ENCODE measurements at regions not wholly inside any gene's neighbourhood (a gene's known extent, or its start where the extent isn't known, plus 50 kb on each side); places are given as distances from the start of the nearest gene placed in this dataset.

DNA sequence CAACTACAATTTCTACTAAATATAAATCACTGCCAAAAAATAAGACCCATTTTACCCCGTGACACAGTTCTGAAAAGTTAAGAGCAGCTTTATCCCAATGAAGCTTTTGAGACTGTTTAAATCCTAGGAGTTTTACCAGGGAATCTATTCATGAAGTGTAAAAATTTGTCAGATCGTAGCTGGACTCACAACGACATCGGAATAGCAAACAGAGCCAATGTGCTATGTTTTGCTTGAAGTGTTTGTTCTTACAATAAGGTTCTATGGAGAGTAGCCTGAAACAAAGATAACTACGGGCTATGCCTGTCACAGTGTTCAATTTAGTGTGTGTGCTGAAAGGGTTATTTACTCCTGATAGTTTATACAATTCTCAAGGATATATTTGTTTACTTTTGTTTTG, 78.5 kb upstream of the L3MBTL4 start:
- Histone ChIP-seq H3K9me2 (replicated peaks; ENCODE audit: low read depth, low read length) (no peaks in the 10 kb centered on the region), H3F3A (ENCODE audit: low read depth) (no peaks in the 10 kb centered on the region), H3K4me3 (ENCODE audit: low read length, poor library complexity, severe bottlenecking) (no peak overlapping the region), H3K9me3 (ENCODE audit: insufficient read depth, low read depth, low read length) (no peaks in the 10 kb centered on the region), H3K4me1 (ENCODE audit: insufficient read depth, low read length, poor library complexity, severe bottlenecking) (no peaks in the 10 kb centered on the region), H3K79me2 (ENCODE audit: insufficient read depth, low read length) (no peaks in the 10 kb centered on the region), H3K9ac (ENCODE audit: low read depth, low read length, poor library complexity, severe bottlenecking) (no peak overlapping the region), H2AFZ (ENCODE audit: low read length) (no peak overlapping the region), H3K36me3 (ENCODE audit: insufficient read depth, low read length) (no peaks in the 10 kb centered on the region), H3K4me2 (ENCODE audit: low read depth, low read length, poor library complexity, severe bottlenecking) (no peak overlapping the region), H4K20me1 (ENCODE audit: insufficient read depth, low read length, poor library complexity, severe bottlenecking) (no peaks in the 10 kb centered on the region), H3K27me3 (ENCODE audit: insufficient read depth, low read length, poor library complexity, severe bottlenecking) (no peaks in the 10 kb centered on the region)
- TF ChIP-seq, protein P1, sequence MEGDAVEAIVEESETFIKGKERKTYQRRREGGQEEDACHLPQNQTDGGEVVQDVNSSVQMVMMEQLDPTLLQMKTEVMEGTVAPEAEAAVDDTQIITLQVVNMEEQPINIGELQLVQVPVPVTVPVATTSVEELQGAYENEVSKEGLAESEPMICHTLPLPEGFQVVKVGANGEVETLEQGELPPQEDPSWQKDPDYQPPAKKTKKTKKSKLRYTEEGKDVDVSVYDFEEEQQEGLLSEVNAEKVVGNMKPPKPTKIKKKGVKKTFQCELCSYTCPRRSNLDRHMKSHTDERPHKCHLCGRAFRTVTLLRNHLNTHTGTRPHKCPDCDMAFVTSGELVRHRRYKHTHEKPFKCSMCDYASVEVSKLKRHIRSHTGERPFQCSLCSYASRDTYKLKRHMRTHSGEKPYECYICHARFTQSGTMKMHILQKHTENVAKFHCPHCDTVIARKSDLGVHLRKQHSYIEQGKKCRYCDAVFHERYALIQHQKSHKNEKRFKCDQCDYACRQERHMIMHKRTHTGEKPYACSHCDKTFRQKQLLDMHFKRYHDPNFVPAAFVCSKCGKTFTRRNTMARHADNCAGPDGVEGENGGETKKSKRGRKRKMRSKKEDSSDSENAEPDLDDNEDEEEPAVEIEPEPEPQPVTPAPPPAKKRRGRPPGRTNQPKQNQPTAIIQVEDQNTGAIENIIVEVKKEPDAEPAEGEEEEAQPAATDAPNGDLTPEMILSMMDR (conservative IDR thresholded peaks at IDR 0.05; ENCODE audit: low read length): no peak
- TF ChIP-seq EZH2phosphoT487 (IDR thresholded peaks at IDR 0.05; ENCODE audit: borderline replicate concordance): no peak

DNA sequence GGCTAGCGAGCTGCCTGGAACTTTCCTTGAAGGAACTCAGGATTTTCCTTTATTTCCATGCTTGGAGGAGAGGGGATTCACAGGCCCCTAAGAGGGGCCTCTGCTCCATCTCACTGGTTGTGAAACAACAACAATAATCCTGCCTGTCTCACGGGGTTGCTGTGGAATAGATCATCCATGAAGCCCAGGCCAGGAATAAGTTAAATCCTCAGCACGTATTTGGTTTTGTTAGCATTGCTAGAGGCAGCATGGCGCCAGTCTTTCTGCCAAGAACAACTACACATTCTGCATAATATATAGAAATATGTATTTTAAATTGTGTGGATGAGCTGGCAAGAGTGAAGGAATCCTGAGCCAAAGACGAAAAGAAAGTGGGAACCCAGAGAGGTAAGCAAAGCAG, 80.8 kb upstream of the L3MBTL4 start:
- H3K9me3 ChIP-seq (ENCODE audit: insufficient read depth, low read depth, low read length): no peaks in the 10 kb centered on the region
- H2AFZ ChIP-seq (ENCODE audit: low read length): no peak overlapping the region
- H4K20me1 ChIP-seq (ENCODE audit: insufficient read depth, low read length, poor library complexity, severe bottlenecking): no peaks in the 10 kb centered on the region
- no peak overlapping the region for H3K4me2 ChIP-seq (ENCODE audit: low read depth, low read length, poor library complexity, severe bottlenecking)
- no peaks in the 10 kb centered on the region for H3K79me2 ChIP-seq (ENCODE audit: insufficient read depth, low read length)
- H3K36me3 ChIP-seq (ENCODE audit: insufficient read depth, low read length): no peaks in the 10 kb centered on the region
- H3K4me1 ChIP-seq (ENCODE audit: insufficient read depth, low read length, poor library complexity, severe bottlenecking): no peaks in the 10 kb centered on the region
- H3K9me2 ChIP-seq (replicated peaks; ENCODE audit: low read depth, low read length): no peaks in the 10 kb centered on the region
- H3K9ac ChIP-seq (ENCODE audit: low read depth, low read length, poor library complexity, severe bottlenecking): no peak overlapping the region
- no peaks in the 10 kb centered on the region for H3F3A ChIP-seq (ENCODE audit: low read depth)
- no peak for TF ChIP-seq EZH2phosphoT487 (IDR thresholded peaks at IDR 0.05; ENCODE audit: borderline replicate concordance)
- TF ChIP-seq, protein P1 (conservative IDR thresholded peaks at IDR 0.05; ENCODE audit: low read length): no peak
- no peak overlapping the region for H3K4me3 ChIP-seq (ENCODE audit: low read length, poor library complexity, severe bottlenecking)
- no peaks in the 10 kb centered on the region for H3K27me3 ChIP-seq (ENCODE audit: insufficient read depth, low read length, poor library complexity, severe bottlenecking)

DNA sequence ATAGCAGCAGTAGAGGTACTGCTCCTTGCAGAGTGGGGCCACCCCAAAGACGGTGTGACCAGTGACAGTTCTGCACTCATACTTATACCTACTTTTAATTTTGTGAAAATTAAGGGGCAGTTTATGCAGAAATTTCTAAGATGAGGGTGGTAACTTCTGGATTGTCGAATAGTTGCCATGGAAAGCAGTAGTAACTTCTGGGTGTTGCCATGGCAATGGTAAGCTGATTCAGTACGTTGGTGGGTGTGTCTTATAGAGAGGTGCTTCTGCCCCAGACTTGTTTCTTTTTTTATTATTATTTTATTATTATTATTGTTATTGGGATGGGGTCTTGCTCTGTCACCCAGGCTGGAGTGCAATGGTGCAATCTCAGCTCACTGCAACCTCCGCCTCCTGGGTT, 82.8 kb upstream of the L3MBTL4 start:
- Histone ChIP-seq H3F3A (ENCODE audit: low read depth) (no peaks in the 10 kb centered on the region), H3K4me3 (ENCODE audit: low read length, poor library complexity, severe bottlenecking) (no peak overlapping the region), H3K4me2 (ENCODE audit: low read depth, low read length, poor library complexity, severe bottlenecking) (no peak overlapping the region), H3K36me3 (ENCODE audit: insufficient read depth, low read length) (no peaks in the 10 kb centered on the region), H4K20me1 (ENCODE audit: insufficient read depth, low read length, poor library complexity, severe bottlenecking) (no peaks in the 10 kb centered on the region), H3K9ac (ENCODE audit: low read depth, low read length, poor library complexity, severe bottlenecking) (no peak overlapping the region), H3K4me1 (ENCODE audit: insufficient read depth, low read length, poor library complexity, severe bottlenecking) (no peaks in the 10 kb centered on the region), H3K27me3 (ENCODE audit: insufficient read depth, low read length, poor library complexity, severe bottlenecking) (no peaks in the 10 kb centered on the region), H3K79me2 (ENCODE audit: insufficient read depth, low read length) (no peaks in the 10 kb centered on the region), H3K9me3 (ENCODE audit: insufficient read depth, low read depth, low read length) (no peaks in the 10 kb centered on the region), H3K9me2 (replicated peaks; ENCODE audit: low read depth, low read length) (no peaks in the 10 kb centered on the region), H2AFZ (ENCODE audit: low read length) (no peak overlapping the region)
- TF ChIP-seq, protein P1 (conservative IDR thresholded peaks at IDR 0.05; ENCODE audit: low read length): no peak
- no peak for TF ChIP-seq EZH2phosphoT487 (IDR thresholded peaks at IDR 0.05; ENCODE audit: borderline replicate concordance)

All from Loucy (cell line).